HepG2 (cell line): ENCODE measurements at regions not wholly inside any gene's neighbourhood (a gene's known extent, or its start where the extent isn't known, plus 50 kb on each side); places are given as distances from the start of the nearest gene placed in this dataset.

Source experiments
- ERF ChIP-seq: IDR thresholded peaks from 2 replicates; pipeline ENCODE4 v1.6.1; 2018; ENCODE audit warnings: missing biosample characterization, missing genetic modification reagents
- FOSL1 ChIP-seq: sonication (generic); formaldehyde crosslinking; IDR thresholded peaks from 2 replicates; pipeline ENCODE4 v1.9.0; 2021; ENCODE audit warnings: missing genetic modification reagents, borderline replicate concordance
- HOXA5 ChIP-seq: sonication (generic); formaldehyde crosslinking; IDR thresholded peaks from 2 replicates; pipeline ENCODE4 v1.4.0; 2020; ENCODE audit warnings: missing genetic modification reagents
- HOXA9 ChIP-seq: sonication (generic); formaldehyde crosslinking; IDR thresholded peaks from 2 replicates; pipeline ENCODE4 v1.8.1; 2022; ENCODE audit warnings: missing genetic modification reagents, mild to moderate bottlenecking, moderate library complexity, borderline replicate concordance
- PHF8 ChIP-seq: sonication (generic); formaldehyde crosslinking; IDR thresholded peaks from 2 replicates; pipeline ENCODE4 v1.5.0; 2020; ENCODE audit warnings: missing genetic modification reagents
- TEAD3 ChIP-seq: optimal IDR thresholded peaks from 2 replicates; pipeline ENCODE3; 2016; ENCODE audit warnings: borderline replicate concordance
- ZBTB38 ChIP-seq: sonication (generic); formaldehyde crosslinking; IDR thresholded peaks from 2 replicates; pipeline ENCODE4 v1.5.1; 2020; ENCODE audit warnings: mild to moderate bottlenecking, missing genetic modification reagents
- ZFP62 ChIP-seq: sonication (generic); formaldehyde crosslinking; IDR thresholded peaks from 2 replicates; pipeline ENCODE4 v1.4.0; 2020; ENCODE audit warnings: missing genetic modification reagents
- ZNF317 ChIP-seq: sonication (generic); formaldehyde crosslinking; IDR thresholded peaks from 2 replicates; pipeline ENCODE4 v1.5.0; 2020; ENCODE audit warnings: mild to moderate bottlenecking, missing genetic modification reagents
- ZNF768 ChIP-seq: sonication (generic); formaldehyde crosslinking; IDR thresholded peaks from 2 replicates; pipeline ENCODE4 v1.4.0; 2020; ENCODE audit warnings: missing genetic modification reagents
- ZNF788 ChIP-seq: sonication (generic); formaldehyde crosslinking; IDR thresholded peaks from 2 replicates; pipeline ENCODE4 v1.5.0; 2020; ENCODE audit warnings: mild to moderate bottlenecking, missing genetic modification reagents, borderline replicate concordance
- TF ChIP-seq, protein P1 (sequence below): sonication (generic); formaldehyde crosslinking; IDR thresholded peaks from 2 replicates; pipeline ENCODE4 v1.4.0; 2020; ENCODE audit warnings: mild to moderate bottlenecking, missing genetic modification reagents, borderline replicate concordance
- TF ChIP-seq, protein P2 (sequence below): sonication (generic); formaldehyde crosslinking; conservative IDR thresholded peaks from 2 replicates; pipeline ENCODE4 v1.8.0; 2022; ENCODE audit warnings: low read depth, missing genetic modification reagents
- TF ChIP-seq, protein P3 (sequence below): sonication (generic); formaldehyde crosslinking; IDR thresholded peaks from 2 replicates; pipeline ENCODE4 v1.5.0; 2020; ENCODE audit warnings: missing genetic modification reagents, mild to moderate bottlenecking, borderline replicate concordance
- TF ChIP-seq, protein P4 (sequence below): sonication (generic); formaldehyde crosslinking; IDR thresholded peaks from 2 replicates; pipeline ENCODE4 v1.4.0; 2020; ENCODE audit warnings: missing genetic modification reagents, mild to moderate bottlenecking, borderline replicate concordance

DNA sequence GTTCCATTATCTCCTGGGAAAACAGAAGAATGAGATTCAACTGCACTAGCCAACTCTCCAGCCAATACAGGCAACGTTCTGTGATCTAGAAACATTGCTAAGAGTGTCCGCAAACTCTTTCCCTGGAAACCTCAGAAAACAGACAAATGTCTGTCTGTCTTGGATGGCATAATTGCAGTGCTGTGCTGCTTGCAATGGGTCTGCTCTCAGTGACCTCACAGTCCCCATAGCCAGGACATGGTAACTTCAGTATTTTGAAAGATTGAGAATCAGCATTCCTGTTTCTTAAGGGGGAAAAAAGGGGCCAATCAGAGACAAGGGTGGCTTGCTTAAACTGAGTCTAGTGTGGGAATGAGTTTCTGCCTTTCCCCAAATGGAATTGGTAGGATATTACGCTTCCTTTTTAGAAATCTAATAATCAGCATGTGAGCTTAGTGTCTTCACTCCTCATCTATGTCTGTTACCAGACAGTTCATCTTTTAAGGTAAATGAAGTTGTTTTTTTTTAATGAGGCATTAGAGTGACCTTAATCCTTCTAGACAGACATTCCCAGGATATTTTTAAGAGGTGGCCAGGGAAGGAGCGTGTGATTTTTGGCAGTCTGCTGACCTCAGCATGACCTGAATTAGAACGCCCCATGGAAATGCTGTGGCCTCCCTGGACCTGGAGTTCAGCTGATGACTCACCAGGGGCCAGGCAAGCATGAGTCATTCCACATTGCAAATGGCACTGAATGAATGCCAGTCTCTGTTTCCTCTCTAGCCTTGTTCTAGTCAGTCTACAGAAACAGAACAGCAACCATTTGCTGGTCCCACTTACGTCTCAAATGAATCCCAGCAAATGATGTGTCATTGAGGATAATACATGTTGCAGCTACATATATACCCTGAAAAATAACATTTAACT lies 210.2 kb upstream of the ACTBL2 start (continued):
- TF ChIP-seq, protein P1, sequence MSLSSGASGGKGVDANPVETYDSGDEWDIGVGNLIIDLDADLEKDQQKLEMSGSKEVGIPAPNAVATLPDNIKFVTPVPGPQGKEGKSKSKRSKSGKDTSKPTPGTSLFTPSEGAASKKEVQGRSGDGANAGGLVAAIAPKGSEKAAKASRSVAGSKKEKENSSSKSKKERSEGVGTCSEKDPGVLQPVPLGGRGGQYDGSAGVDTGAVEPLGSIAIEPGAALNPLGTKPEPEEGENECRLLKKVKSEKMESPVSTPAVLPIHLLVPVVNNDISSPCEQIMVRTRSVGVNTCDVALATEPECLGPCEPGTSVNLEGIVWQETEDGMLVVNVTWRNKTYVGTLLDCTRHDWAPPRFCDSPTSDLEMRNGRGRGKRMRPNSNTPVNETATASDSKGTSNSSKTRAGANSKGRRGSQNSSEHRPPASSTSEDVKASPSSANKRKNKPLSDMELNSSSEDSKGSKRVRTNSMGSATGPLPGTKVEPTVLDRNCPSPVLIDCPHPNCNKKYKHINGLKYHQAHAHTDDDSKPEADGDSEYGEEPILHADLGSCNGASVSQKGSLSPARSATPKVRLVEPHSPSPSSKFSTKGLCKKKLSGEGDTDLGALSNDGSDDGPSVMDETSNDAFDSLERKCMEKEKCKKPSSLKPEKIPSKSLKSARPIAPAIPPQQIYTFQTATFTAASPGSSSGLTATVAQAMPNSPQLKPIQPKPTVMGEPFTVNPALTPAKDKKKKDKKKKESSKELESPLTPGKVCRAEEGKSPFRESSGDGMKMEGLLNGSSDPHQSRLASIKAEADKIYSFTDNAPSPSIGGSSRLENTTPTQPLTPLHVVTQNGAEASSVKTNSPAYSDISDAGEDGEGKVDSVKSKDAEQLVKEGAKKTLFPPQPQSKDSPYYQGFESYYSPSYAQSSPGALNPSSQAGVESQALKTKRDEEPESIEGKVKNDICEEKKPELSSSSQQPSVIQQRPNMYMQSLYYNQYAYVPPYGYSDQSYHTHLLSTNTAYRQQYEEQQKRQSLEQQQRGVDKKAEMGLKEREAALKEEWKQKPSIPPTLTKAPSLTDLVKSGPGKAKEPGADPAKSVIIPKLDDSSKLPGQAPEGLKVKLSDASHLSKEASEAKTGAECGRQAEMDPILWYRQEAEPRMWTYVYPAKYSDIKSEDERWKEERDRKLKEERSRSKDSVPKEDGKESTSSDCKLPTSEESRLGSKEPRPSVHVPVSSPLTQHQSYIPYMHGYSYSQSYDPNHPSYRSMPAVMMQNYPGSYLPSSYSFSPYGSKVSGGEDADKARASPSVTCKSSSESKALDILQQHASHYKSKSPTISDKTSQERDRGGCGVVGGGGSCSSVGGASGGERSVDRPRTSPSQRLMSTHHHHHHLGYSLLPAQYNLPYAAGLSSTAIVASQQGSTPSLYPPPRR (CRISPR knock-in tag): no peak
- TF ChIP-seq ZNF788 (CRISPR knock-in tag): peak; percentile 66; the same call in 1 of the 2 replicates
- TF ChIP-seq HOXA5 (CRISPR knock-in tag): 0 out of 2 replicates have a peak, but pooled peaks have one; percentile 30
- peak; percentile 54; the same call in 1 of the 2 replicates for TF ChIP-seq ERF (CRISPR knock-in tag)
- TF ChIP-seq, protein P2, sequence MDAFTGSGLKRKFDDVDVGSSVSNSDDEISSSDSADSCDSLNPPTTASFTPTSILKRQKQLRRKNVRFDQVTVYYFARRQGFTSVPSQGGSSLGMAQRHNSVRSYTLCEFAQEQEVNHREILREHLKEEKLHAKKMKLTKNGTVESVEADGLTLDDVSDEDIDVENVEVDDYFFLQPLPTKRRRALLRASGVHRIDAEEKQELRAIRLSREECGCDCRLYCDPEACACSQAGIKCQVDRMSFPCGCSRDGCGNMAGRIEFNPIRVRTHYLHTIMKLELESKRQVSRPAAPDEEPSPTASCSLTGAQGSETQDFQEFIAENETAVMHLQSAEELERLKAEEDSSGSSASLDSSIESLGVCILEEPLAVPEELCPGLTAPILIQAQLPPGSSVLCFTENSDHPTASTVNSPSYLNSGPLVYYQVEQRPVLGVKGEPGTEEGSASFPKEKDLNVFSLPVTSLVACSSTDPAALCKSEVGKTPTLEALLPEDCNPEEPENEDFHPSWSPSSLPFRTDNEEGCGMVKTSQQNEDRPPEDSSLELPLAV (CRISPR knock-in tag): no peak
- no peak for TF ChIP-seq PHF8 (CRISPR knock-in tag)
- TF ChIP-seq, protein P3, sequence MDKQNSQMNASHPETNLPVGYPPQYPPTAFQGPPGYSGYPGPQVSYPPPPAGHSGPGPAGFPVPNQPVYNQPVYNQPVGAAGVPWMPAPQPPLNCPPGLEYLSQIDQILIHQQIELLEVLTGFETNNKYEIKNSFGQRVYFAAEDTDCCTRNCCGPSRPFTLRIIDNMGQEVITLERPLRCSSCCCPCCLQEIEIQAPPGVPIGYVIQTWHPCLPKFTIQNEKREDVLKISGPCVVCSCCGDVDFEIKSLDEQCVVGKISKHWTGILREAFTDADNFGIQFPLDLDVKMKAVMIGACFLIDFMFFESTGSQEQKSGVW (CRISPR knock-in tag): no peak
- TF ChIP-seq TEAD3 (CRISPR knock-in tag): peak; percentile 89
- TF ChIP-seq ZNF768 (CRISPR knock-in tag): peak; percentile 78; the same call in 1 of the 2 replicates
- no peak for TF ChIP-seq HOXA9 (CRISPR knock-in tag)
- TF ChIP-seq, protein P4, sequence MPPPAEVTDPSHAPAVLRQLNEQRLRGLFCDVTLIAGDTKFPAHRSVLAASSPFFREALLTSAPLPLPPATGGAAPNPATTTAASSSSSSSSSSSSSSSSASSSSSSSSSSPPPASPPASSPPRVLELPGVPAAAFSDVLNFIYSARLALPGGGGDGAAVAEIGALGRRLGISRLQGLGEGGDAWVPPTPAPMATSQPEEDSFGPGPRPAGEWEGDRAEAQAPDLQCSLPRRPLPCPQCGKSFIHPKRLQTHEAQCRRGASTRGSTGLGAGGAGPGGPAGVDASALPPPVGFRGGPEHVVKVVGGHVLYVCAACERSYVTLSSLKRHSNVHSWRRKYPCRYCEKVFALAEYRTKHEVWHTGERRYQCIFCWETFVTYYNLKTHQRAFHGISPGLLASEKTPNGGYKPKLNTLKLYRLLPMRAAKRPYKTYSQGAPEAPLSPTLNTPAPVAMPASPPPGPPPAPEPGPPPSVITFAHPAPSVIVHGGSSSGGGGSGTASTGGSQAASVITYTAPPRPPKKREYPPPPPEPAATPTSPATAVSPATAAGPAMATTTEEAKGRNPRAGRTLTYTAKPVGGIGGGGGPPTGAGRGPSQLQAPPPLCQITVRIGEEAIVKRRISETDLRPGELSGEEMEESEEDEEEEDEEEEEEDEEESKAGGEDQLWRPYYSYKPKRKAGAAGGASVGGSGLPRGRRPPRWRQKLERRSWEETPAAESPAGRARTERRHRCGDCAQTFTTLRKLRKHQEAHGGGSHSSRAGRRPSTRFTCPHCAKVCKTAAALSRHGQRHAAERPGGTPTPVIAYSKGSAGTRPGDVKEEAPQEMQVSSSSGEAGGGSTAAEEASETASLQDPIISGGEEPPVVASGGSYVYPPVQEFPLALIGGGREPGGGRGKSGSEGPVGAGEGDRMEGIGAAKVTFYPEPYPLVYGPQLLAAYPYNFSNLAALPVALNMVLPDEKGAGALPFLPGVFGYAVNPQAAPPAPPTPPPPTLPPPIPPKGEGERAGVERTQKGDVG (CRISPR knock-in tag): no peak
- TF ChIP-seq ZBTB38 (CRISPR knock-in tag): 0 out of 2 replicates have a peak, but pooled peaks have one; percentile 18
- TF ChIP-seq ZFP62 (CRISPR knock-in tag): no peak
- no peak for TF ChIP-seq ZNF317
- peak; percentile 99 for TF ChIP-seq FOSL1 (CRISPR knock-in tag)
